ENCODE measurements at regions not wholly inside any gene's neighbourhood (a gene's known extent, or its start where the extent isn't known, plus 50 kb on each side); places are given as distances from the start of the nearest gene placed in this dataset.

DNA sequence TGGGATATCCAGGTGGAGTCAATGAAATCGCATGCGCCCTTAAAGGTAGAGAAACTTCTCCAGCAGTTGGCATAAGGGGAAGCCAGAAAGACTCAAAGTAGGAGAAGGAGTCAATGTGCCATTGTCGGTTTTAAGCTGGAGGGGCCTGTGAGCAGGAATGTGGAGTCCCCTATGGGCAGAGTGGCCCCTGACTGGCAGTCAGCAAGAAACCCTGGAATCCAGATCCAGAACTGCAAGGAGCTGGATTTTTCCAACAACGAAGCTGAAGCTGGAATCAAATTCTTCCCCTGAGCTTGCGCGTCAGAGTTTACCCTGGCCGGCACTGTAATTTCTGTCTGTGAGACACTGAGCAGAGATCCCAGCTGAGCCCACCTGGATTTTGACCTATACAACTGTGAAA is 315.0 kb downstream of the DHX35 start:
- DNase-seq = no peak

DNA sequence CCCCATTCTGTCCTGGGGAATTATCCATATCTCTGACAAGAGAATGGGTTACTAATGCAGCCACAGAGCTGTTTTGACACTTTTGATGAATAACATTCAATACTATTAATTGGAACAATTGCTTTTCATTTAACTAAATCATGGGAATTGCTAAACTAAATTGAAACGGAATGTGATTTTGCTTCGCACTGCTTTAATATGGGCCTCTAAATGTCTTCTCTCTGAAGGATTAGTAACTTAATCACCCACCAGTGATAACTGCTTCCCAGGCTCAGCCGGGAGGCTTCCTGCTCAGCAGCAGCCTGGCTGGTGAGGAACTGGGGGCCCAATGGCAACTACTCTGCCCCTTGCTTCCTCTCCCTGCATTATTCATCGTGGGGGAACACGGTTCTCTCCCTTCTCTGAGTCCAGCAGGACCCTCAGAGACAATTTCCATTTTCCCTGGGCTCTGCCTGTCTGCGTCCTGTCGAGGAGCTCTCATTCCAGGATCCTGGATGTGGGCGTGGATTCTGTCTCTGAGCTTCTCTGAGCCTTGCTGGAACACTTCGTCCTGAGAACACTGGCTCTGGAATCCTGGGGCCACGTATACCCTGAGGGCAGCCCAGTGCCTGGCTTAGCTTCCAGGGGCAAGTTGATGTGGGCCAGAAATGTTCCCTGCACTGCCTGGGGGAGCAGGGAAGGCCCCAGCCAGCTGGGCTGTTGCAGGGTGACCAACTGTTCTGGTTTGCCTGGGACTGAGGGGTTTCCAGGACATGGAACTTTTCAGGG is 308.9 kb downstream of the DHX35 start:
- DNase-seq = no peak

DNA sequence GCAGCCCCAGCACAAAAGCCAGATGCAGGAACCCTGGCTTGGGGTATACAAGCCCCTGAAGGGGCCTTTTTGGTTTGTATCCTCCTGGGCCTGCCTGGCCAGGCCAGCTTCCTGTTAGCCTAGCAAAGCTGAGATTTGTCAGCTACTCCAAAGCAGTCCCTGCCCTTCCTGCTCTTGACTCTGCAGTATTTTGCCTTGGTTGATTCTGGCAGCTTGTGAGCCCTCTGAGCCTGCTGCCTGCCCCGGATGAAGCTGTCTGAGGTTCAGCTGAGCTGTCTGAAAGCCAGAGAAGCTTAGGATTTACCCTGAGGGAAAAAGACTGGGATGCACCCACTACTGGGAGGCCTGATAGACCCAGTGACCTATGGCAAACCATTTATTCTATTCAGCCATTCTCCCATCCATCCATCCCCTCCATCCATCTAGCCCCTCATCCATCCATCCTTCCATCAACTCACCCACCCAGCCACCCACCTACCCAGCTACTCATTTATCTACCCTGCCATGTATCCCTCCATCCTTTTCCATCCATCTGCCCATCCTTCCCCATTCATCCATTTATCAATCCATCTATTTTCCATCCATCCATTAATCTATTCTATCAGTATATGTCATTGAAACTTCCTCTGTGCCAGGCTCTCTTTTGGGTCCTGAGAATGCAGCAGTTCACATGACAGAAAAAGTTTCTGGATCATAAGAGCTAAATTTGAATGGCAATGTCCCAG is 307.5 kb downstream of the DHX35 start:
- no peak for DNase-seq

DNA sequence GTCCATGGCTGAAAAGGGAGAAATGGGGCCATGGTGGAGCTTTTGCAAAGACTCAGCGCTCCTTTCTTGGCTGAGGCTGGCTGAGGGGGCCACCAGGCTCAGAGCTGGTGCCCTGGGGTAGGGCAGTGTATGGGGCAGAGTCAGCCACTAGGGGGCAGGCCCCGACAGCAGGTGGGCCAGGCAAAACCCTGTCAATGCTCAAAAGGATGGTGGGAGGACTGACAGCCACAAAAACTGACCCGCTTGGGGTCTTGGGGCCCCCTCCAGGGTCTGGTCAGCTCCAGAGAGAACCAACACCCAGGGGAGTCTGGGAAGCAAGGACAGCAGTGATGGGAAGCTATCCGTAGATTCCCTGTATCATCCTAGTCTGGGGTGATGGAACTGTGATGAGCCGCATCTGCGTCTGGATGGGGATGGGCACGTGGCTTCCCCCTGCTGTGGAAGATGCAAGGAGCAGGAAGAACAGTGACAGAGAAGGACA is 306.9 kb downstream of the DHX35 start:
- DNase-seq = peak; percentile 10

DNA sequence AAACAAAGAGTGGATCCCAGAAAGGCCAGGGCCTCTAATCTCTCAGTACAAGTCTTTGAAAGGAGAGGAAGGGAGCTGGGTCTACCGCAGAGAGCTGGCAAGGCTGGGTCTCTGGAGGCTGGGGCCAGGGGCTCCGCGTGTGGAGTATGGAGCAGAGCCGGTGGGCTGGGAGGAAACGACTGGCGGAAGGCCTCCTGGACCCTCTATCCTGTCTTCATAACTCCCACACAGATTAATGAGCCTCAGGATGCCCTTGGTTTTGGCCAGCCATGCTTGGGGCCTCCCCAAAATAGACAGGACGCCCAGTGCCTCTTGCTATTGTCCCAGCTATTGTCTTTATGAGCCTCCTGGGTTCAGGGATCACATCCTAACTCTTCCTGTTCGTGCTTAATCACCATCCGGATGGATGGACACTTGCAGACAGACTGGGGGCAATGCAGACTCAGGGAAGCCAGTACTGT is 306.4 kb downstream of the DHX35 start:
- DNase-seq = no peak

DNA sequence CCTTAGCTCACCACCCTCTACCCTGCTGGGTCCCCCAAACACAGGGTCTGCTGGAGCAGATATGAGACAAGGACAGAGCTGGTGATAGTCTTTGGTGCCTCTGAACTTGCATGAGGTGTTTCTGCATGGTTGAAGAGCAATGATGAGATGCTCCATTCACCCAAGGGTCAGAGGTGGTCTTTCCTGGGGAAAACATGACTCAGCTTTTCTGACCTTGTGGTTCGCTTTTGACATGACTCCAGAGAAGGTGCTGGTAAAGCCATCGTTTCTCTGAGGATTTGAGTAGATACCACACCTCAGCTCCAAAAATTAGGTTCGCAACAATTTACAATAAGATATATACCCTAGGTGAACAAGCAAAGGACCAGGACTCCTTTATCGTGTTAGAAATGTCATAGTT is 304.8 kb downstream of the DHX35 start:
- no peak for DNase-seq

DNA sequence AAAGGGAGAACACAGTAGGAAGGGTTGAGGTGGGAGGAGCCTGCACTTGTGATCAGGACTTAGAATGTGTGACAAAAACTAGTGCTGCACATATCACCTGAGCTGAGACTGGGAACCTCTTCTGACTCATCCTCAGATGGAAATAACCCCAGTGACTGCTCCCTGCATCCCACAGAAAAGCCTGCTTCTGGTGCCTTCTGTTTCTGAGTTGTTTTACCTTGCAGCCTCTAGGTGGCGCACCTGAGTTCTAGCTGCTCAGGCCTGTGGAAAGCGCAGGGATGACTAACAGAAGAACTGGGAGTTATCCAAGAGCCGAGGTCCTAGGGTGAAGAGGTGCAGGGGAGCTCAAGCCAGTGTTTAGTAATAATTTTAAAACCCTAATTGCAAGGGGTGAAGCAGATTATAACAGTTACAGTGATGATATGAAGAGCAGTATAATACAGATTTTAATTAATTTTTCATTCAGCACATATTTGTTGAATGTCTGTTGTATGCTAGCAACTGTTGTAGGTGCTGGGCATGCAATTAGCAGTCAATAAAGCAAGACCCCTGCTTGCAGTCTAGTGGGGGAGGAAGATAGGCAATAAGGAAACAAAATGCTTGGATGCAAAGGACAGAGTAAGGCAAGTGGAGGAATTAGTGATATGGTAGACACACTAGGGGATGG is 302.5 kb downstream of the DHX35 start:
- DNase-seq = peak; percentile 40

DNA sequence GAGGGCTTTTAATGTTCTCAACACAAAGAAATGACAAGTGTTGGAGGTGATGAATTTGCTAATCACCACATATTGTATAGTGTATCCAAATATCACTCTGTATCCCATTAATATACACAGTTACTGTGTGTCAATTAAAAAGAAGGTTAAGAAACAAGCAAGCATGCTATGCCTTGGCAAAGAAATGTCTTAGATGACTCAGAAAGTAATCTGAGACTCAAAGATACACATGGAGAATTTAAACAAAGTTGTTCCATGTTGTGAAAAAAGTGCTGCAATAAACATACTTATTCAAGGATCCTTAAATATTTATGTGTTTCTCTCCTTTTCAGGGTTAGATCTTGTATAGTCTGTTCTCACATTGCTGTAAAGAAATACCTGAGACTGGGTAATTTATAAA is 300.9 kb downstream of the DHX35 start:
- no peak for DNase-seq

DNA sequence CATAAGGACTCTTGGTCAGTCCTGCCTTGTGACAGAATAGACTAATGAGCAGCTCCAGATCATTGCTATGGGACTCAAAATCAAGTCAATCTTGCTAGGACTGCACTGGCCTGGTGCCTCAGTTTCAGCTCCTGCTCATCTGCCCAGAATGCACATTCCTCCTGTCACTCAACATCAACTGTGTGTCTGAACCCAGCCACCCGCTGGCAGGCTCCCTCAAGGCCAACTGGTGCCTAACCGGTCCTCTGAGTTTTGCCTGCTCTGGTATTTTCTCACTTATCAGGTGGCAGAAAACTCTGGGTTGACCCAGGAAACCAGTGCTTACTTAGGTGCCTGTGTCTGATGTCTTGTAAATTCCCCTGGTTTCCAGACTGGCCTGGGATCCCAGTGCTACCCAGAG is 297.7 kb downstream of the DHX35 start:
- no peak for DNase-seq

DNA sequence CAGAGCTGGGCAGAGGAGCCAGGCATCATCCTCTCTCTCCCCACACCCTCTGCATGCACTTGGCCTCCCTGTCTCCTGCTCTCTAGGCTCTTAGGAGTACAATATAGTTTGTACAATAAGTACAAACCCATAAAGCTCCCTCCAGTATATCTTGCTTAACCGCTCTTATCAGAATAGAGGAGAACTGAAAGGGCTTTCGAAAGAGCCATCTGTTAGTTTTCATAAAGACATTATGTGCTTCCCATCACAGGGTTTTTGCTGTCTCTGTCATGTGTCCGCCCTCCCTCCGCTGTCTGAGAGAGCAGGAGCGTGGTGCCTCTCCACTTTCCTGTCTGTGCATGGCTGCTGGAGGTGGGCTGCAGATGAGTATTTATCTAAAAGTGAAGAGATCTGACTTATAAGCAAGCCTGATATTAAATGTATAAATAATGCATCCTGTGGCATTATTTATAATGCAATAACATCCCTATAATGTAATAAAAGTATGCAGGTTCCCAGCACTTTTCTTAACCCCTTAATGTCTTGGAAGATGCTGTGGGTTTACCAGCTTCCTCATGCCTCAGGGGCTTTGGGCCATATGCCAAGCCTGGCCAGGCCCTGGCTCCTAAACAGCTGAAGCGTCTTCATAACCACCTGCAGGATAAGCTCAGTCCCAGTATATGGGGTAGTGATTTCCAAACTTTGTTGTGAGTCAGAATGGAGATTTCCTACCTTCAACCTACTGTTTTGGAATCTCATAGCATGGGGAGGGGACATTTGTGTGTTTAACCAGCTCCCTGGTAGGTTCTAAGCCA is 297.1 kb downstream of the DHX35 start:
- no peak for DNase-seq

DNA sequence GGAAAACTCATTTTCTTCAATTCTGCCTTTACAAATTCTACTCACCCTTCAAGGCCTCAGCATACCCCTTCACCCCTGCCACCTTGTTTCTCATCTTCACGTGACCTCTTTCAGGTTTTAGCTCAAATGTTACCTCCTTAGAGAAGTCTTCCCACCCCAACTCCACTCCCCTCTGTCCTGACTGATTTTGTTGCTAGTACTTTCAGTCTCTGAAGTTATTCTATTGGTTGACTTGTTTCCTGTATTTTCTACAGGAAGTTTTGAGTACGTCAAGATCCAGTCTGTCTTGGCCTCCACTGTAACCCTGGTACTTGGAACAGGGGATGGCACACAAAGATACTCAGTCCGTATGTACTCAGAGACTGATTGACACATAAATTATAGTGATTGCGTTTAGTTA is 296.1 kb downstream of the DHX35 start:
- no peak for DNase-seq

DNA sequence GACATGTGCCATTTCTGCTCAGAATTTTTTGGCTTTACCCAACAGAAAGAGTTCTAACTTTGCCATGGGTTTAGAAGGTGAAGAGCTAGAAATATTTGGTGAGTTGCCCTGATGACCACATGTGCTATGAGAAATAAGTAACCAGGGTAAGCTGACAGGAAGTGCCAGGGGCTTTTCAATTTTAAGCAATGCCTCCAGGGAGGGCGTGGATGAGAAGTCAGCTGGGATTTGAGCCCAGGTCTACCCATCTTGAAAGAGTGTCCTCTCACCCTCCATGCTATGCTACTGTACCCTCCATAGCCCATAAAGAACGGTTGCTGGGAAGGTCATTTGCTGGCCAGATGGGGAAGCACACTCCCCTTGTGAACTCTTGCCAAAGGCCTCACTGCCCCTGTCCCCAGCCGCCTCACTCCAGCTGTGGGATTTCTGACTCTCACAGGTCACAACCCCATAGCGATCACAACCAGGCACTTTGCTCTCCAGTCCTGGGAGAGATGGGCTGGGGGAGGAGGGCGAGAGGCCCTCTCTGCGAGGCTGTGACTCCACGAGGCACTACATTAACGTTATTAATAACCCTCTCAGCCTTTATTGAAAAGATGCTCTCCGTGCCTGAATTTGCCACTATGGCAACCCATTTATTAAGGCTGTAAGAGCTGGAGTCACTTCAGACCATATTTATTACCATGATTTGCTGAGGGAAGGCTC is 291.1 kb downstream of the DHX35 start:
- no peak for DNase-seq

DNA sequence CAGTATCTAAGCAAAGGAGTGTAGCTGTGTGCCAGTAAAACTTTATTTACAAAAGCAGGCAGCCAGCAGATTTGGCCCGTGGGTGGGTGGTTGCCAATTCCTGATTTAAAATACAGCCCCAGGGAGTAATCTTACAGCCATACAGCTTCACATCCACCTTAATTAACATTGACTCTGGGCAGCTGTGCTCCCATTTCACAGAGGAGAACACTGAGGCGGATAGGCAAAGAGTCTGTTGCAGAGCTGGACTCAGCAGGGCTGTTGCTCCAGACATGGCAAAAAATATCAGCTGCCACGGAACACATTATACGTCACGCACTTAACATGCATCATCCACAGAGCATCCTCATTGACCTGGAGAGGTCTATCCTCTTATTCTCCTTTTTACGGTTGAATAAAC is 289.9 kb downstream of the DHX35 start:
- DNase-seq = no peak

DNA sequence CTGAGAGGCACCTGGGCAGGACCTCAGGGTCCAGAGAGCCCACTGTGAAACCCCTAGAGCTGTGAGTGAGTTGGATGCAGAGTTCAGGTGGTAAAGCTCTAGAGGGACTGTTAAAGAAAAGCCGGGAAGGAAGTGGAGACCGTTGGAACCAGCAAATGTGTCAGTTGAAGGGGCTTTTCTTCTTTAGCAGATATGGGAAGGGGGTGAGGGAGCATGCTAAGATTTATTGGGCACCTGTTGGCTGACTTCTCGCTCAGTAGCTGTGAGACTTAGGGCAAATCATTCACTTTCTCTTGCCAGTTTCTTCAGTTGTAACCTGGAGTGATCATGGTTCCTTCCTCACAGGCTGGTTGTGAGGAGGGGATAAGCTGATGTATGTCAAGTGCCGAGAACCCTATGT is 287.7 kb downstream of the DHX35 start:
- DNase-seq = no peak

DNA sequence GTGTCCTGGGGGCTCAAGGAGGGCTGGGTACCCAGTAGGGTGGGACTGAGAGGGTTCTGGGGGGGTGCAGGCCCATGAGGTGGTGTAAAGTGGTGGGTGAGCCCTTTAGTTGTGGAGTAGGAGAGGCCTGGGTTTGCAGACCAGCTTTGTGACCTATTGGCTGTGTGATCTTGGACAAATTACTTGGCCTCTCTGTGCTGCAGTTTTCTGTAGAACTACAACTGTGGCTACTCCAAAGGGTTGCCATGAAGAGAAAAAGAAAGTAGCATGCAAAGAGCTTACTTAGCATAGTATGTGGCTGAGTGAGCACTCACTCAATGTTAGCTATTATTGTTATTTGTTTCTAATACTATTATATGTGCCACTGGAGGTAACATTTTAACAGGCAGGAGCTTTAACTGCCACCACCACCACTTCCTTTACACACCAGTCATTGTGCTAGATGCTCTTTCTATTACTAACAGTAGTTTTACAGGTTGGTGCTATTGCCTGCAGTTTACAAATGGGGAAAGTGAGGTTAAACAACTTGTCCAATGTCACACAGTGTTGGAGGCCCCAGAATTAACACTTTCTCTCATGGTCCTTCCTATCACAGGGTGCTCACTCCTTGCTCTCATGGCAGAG is 286.8 kb downstream of the DHX35 start:
- DNase-seq = no peak

DNA sequence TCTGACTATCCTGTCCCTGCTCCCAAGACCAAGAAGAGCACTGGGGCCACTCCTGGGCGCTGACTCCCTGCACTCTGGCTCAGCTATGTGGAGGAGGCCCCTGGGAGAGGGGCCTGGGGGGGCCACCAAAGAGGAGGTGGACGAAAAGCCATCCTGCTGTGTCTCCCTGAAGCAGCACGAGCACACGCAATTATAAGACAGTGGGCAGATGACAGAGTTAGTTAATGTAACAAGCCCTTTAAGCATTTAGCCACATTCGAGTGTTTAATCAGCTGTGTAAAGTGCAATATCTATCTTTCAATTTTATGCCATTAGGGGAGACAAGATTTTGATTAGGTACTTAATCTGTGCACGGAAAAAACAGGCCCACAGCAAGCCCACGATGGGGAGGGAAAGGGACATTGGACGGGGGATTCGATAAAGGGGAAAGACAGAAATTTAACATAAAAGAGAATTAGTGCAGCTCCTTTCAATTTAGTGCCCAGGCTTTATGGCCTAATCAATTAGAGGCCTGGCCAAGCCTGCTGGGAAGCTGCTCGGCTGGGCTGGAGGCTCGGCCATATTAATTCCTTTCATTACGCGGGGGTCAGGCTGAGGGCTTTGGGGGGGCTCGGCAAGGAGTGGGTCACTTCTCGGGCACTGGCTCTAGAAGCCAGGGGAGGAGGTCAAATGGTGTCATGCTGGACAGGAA is 286.2 kb downstream of the DHX35 start:
- DNase-seq = no peak

DNA sequence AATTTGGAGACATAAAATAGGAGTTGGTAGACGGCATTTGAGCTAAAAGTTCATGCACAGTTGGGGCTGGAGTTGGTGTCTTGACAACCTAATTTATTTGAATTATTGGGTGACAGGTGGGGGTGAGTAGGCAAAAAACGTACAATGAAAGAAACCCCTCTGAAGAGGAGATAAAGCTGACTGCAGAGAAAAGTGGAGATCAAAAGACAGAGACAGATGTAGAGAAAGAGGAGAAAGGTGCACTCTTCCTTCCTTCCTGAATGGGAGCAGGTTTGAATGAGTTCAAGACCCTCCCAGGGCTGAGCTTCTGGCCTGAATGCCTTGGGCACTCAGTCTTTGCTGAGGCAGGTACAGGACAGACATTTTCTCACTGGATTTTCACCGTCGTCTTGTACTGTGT is 284.3 kb downstream of the DHX35 start:
- DNase-seq = no peak

DNA sequence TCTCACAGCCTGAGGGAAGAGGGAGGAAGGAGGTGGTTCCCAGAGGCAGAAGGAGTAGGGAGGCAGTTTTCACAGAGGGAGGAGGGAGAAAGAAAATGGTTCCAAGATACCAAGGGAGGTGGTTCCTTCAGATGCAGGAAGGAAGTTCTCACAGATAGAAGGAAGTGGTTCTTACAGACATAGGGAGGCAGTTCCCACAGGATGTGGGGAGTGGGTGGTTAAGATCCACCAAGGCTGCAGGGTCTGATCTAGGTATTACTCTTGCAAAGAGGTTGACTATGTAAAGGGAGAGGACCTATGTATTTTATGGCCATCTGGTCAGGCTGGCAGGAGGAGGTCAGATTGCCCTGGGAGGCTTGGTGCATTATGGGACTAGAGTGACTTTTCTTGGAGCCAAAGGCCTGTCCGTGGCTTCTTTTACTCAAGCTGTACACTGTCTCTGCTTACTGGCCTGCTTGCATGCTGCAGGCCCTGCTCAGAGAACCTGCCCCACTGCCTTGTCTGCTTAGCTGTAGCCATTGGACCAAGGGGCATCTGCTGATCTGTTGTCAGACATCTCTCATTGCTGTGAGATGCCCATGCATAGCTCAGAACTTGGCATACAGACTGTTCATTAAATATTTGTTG is 283.7 kb downstream of the DHX35 start:
- no peak for DNase-seq

DNA sequence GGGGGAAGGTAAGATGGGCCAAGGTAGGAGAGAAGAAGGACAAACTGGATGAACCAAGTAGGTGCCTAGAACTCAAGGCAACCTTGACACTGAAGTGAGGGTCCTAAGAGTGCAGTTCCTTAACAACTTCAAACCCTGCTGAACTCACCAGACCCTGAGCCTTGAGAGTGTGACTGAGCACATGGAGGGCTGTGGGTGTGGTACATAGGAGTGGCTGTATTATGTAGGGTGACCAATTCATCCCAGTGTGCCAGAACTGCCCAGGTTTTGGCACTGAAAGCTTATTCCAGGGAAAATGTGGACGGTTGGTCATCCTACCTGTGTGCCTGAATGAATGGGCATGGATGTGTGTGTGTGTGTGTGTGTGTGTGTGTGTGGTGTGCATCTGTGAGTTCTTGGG is 281.8 kb downstream of the DHX35 start:
- no peak for DNase-seq

DNA sequence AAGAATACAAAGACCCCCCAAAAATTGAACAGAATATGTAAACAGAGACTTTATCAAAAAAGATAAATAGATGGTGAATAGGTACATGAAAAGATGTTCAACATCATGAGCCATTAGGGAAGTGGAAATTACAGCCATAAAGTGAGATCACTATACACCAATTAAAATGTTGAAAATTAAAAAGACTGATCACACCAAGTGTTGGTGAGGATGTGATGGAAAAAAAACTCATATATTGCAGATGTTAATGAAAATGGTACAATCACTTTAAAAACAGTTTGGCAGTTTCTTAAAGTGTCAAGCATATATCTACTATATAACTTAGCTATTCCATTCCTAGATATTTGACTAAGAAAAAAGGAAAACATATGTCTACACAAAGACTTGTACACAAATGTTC is 280.5 kb downstream of the DHX35 start:
- no peak for DNase-seq

Data from NCI-H1105 (cell line).